G401 (cell line): ENCODE measurements at regions not wholly inside any gene's neighbourhood (a gene's known extent, or its start where the extent isn't known, plus 50 kb on each side); places are given as distances from the start of the nearest gene placed in this dataset.

Experiments
- DNase-seq: peaks from one replicate; pipeline ENCODE4 v3.0.0-alpha.2; 2015; ENCODE audit warnings: low spot score
- in situ Hi-C: cut with HindIII; loops from 2 replicates; pipeline ENCODE4 v1.10.0; 2016; ENCODE audit warnings: low sequenced_read_pairs, mixed read lengths

DNA sequence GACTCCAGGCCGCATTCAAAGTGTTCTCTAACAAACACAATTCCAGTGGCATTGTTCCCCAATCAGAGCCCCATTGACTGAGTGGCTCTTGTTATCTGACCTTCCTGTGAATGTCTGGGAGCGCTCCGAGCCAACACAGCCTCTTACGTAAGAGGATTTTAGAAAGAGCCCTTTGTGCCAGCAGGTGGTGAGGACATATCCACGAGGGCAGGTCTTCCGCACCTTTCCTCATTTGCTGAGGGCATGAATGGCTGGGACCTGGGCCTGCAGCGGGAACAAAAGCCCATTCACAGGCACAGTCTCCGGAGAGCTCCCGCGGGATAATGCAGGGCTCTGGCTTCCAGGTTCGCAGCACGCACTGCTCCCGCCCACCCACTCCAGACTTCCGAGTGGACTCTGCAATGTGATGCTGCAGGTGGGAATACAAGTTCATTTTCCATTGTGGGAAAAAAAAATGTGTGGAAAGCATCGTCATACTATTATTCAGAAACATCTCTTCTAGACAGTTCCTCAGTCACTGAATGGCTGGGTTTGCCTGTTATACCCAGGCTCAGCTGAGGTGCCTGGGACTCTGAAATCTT, 295.0 kb upstream of the IGFBP3 start:
- DNase-seq = no peak
- in situ Hi-C loops = no loop called here

DNA sequence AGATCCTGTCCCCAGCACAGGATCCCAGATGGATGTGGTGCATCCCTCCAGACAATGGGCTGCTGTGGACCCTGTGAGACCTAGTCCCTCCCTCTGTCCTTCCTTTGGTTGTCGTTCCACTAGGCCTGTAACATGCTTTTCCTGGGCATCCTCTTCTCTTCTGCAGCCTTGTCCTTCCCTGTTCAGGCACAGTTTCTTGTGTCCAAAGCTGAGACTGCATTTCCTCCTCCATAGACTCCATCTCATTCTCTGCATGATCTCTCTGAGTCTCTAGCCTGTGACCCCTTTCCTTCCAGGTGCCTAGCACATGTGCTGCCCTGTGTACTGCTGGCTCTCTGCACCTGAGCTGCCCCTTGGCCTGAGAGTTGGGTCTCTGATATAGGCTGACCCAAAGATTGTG, 293.5 kb upstream of the IGFBP3 start:
- DNase-seq = no peak
- in situ Hi-C loops = no loop called here

DNA sequence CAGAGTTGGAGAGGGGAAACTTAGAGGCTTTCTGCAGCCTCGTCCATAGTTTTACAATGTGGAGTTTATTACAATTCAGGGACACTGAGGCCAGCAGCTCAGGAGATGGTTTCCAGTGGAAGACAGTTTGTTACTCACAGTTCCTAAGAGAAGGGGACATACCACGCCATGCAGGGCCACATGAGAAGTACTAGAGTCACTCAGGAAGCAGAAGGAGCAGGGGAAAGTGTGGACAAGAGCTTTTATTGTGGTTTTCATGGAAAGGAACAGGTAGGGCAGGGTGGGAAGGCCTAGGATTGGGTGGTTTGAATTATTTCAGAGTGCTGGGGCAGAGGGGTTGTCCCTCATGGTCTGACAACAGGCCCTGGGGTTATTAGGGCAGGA, 292.1 kb upstream of the IGFBP3 start:
- in situ Hi-C loops = no loop called here
- DNase-seq = no peak

DNA sequence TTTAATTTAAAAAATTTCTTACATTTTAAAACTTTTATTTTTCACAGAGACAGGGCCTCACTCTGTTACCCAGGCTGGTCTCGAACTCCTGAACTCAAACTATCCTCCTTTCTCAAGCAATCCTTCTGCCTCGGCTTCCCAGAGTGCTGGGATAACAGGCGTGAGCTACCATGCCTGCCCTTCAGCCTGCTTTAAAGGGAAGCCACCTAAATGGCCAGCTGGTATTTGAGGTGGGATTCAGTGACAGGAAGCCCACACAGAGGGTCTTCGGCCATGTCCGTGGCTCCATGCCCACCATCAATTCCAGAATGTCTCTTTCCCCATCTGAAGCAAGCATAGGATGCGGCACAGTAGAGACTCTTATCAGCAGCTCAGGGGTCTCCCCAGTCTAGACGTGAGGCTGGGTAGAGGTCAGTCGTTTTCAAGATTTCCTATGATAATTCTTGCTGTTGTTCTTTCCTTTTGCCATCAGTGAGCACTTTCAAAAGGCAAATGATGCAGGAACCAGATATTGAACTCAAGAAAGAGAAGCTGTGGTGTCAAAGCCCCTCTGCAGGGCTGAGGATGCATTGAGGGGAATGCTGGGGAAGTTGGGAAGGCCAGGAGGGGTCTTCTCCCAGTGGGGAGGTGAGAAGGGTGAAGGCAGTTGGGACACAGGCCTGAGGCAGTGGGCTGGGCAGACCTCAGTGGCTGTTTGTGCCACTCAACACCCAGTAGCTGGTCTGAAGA, 291.5 kb upstream of the IGFBP3 start:
- in situ Hi-C loops = no loop called here
- DNase-seq = no peak

DNA sequence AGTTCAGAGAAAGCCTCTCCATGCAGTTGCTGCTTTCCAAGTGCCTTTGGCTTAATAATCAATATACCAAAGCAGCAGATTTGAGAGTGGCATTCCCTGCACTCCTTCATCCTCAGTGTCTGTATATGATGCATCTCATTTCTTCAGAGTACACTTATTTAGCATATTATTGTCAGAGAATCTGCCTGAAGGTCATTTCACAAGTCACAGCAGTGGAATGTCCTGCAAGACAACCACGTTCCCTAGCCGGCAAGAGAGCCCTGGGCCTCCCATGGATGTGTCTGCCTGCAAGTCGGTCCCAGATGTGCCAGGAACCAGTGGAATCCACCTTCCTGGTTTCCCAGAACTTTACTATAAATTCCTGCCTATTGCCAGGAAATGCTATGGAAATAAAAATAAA, 289.4 kb upstream of the IGFBP3 start:
- in situ Hi-C loops = no loop called here
- DNase-seq = no peak

DNA sequence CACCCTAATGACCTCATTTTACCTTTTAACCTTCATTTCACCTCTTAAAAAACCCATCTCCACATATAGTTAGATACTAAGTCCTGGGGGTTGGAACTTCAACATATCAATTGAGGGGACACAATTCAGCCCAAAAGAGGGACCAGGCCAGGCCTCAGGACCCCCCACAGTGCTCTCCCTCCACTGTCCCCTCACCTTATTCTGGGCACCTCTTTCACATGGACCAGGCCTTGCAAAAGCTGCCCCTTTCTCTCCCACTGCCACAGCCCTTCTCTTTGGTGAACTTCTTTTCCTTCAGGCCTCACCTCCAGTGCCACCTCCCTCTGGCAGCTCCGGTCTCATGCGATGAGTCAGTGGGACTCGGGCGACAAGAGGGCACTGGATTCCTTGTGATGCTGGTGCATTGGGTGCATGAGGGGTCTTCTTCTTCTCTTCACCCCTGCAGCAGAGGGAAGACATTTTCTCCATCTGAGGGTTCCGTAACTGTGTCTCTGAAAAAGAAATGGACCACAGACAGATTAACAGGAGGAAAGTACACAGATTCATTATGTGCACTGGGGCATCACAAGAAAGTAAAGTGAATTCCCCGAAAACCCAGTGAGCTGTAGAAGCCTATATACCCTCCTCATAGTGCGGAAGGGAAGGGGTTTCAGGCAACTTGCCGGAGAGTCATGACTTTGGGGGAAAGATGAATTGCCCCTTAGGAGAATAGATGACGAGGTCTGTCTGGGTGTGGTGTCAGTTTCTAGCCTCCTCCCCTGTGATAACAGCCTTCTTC, 288.7 kb upstream of the IGFBP3 start:
- in situ Hi-C loops = no loop called here
- no peak for DNase-seq

DNA sequence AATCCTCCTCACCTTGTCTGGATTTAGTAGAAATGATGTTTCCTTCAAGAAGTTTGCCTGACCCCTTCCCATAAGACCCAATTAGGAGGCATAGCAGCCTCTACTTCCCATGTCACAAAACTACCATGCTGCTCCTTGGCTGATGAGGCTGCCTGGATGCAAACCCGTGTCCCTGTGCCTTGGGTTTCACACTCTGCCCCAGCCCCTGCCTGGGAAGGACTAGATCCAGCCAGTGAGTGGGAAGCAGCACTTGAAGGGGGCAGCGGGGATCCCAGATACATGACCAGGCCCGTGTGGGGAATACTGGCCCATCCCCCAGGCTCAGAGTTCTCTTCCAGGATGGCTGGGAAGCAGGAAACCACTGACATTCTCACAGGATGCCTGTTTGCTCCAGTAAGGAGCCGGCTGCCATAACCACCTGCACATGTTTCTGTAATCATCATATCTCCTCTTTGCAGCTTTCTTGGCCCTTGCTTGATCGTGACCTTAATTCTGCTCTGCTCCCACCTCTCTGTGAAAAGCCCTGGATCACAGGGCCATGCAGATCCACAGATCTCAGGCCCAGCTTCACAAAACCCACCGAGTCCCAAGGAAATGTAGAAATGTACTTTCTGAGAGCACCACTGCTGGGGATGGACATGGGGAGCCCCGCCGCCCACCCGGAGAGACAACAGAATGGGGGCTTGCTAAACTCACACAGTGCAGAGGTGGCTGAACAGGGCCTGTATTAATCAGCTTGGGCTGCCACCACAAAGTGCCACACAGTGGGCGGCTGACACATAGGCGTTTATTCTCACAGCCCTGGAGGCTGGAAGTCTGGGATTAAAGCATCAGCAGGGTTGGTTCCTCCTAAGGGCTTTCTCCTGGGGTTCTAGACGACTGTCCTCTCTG, 287.8 kb upstream of the IGFBP3 start:
- no peak for DNase-seq
- in situ Hi-C loops = no loop called here

DNA sequence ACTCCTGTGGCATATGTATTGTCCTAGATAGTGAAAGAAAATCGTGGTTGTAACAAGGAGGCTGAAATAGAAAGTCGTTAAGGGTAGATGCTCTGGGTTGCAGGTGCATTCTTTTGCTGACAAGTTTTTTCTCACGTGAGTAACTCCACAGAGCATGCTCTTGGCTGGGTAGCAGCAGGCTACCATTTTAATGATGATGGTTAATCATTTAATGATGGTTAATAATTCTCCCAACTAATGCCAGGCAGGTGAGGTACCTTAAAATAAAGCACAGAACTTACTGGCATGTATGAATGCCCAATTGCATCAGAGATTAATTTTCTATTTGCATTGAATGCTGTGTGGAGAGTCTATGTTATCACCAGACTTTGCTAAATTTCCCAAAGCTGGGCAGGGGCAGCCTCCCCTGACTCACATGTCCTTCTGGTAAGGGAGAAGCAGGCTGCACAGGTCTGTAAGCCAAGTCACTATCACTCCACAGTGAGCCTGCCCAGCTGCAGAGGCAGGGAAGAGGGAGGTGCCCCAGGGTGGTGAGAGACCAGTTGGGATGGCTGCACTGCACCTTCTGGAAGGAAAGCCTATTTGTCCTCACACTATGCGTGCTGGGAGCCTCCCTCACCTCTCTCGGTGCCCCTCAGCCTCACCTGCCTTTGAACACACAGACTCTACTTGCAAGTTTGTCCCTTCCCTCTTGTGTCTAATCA, 287.0 kb upstream of the IGFBP3 start:
- no peak for DNase-seq
- in situ Hi-C loops = no loop called here

DNA sequence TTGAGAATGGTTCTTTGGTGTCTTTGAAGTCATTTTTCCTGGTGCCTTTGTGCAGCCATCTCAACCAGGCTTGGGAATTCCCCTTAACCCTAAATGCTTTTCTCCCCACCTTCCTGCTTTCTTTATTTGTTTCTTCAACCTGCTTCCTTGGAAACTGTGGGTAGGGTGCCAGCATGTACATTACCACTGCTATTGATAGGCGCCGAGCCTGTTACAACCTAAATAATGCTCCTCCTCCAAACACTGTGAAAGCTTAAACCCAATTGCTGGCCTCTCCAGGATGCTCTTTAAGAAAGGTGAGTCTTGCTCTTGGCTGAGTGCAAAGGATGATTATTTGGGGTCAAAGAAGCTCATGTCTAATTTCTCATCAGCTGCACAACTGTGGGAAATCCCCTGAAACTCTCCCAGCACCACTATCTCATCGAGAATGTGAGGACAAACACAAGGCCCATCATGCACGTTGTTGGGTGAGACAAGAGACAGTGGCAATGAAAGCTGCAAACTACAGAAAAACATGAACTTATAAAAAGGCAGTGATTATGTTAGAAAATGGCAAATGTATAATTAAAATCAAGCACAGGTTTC, 285.5 kb upstream of the IGFBP3 start:
- in situ Hi-C loops = no loop called here
- no peak for DNase-seq

DNA sequence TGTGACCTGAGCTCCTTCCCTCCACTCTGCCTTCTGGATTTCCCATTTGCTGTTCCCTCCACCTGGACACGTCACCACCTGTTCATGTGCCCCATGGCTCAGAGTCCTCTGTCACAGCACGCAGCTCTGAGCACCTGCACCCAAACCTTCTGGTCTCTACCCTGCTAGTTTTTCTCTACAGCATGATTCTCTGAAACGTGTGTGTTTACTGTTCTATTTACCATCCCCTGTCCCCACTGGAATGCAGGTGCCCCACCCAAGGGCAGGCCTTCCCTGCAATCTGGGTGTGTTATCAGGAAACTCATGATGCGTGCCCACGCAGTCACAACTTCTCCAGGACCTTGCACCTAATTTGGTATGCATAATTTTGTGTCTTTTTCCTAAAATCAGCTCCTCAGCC, 284.4 kb upstream of the IGFBP3 start:
- in situ Hi-C loops = no loop called here
- no peak for DNase-seq

DNA sequence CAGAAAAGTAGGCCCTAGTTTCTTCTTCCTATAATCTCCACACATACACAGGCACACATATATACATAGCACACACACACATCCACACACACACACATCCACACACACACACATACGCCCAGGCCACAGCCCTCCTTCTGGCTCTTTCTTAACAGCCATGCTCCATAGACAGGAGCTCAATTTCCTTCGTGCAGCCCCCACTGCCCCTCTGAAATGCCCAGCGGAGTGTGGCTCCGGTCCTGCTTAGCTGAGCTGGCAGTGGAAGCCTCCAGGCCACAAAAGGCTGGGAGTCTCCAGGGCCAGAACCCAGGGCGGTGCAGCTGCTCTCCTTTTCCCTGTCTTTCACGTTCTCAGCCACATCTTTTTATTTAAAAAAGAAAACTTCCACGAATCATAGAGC, 282.9 kb upstream of the IGFBP3 start:
- no peak for DNase-seq
- in situ Hi-C loops = no loop called here

DNA sequence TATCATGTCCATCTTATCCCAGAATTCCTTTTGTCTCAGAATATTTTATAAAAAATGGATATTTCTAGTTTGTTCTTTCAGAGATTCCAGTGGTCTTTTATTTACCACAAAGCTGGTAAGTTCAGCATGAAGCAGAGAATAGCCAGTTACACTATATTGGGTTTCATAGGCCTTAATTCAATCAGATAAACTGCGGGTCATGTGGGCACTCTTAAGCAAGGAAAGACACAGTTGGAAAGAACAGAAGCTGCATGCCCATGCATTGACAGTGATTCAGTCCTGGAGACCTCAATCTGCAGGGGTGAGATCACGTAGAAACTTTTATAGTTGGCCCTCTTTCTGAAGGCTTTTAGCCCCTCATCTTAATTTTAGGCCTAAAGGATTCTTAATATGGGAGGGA, 281.3 kb upstream of the IGFBP3 start:
- DNase-seq = no peak
- in situ Hi-C loops = no loop called here

DNA sequence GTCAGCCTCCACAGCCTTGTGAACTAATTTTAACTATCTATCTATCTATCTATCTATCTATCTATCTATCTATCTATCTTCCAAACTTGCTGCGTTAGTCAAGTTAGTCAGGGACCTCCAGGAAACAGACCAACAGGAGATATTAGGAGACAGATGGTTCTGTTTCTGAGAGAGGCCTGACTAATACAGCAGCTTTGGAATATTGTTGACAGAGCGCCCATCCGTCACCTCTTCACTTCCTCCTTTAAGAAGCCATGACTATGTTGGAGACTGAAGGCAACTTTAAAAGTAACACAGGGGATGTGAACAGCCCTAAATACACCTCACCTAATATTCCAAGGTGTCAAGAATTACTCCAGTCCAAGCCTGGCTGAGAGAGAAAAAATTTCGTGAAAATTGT, 280.9 kb upstream of the IGFBP3 start:
- no peak for DNase-seq
- in situ Hi-C loops = no loop called here

DNA sequence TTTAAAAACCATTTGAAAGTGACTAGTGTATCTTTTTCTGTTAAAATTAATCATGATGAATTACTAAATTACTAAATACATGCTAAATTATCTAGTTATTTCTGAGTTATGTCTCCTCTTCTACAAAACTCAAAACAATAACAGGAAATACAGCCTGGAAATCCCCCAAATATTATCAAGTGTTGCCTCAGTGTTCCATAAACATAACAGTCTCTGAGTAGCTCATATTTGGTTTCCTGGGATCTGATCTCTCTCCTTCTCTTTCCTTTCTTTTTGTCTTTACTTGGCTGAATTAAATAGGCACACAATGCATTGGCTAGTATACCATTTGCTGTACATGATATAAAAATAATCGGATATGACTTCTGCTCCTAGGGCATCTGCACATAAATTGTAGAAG, 277.6 kb upstream of the IGFBP3 start:
- in situ Hi-C loops = no loop called here
- DNase-seq = no peak

DNA sequence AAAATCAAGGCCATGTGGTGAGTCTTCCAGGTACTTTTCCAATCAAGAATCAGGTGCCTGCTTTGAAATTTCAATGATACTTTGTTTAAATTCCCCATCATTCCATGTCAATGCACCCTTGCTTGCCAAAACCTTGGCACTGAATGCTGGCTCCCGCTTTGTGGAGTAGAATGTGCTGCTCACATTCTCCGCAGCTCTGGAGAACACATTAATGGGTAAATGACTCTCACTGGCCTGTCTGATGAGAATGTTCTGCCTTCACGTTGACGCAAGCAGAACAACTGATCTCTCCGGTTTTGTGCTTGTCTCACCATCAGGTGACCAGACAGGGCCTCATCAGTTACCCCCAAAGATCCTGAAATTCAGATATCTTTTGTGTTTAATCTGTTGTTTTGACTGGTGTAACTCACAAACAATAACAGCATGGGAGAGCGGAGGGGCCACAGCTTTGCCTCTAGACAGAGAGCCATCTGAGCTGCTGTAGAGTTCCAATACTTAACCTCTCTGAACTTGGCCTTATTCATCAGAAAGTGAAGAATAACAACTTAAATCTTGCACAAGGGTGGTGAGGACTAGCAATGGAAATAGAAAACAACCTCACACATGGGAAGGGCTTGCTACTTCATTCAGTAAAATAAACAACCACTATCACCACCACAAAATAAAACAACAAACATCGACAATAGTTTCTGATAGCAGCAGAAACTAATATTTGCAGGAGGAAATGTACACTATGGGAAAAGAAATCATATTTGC, 276.9 kb upstream of the IGFBP3 start:
- no peak for DNase-seq
- in situ Hi-C loops = no loop called here

DNA sequence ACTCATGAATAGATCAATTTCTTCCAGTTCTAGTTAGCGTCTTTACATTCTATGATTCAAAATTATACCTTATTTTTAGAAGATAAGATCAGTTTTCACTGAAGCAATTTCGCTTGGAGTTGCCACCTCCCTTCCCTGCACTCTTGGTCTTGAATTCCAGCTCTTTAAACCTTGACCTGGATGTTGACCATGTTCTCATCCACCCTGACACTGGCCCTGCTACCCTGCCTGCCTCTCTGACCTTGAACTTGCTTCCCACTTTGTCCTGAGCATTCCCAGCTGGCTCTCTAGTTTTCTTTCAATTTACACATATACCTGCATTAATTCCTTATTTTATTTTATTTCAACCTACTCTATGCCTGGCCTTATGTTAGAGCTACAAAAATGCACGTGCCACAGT, 274.9 kb upstream of the IGFBP3 start:
- no peak for DNase-seq
- in situ Hi-C loops = no loop called here

DNA sequence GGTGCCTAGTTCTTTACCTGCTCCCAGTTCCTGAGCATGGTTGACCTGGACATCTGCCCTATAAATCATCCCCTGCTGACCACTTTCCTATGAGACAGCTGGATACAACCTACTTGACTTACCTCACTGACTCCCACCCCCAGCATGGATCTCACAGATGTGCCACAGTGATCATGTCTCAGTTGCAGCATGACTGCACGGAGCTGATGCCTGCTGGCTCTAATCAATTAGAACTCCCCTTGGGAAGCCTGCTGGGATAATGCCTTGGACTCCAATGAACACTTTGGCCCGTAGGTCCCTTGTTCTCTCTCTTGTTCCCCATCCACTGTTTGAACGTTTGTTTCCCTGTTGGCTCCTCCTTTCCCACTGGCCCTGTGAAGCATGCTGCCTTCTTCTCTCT, 271.2 kb upstream of the IGFBP3 start:
- DNase-seq = no peak
- in situ Hi-C loops = no loop called here

DNA sequence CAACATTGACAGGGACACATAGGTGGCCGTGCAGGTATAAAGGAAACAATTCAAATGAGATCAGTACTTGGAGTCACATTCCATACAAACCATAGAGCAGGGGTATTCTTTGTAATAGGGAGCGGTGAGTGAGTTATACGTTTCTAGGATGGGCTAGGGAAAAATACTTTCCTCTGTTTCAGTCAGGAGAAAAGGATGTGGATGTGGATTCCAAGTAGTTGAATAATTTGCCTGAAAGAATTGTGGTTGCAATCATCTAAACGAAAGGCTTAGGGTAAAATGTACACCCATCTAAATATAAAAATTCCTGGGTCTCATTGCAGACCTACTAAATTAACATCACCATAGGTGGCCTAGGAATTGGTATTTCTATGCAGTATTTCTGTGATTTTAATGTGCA, 270.7 kb upstream of the IGFBP3 start:
- in situ Hi-C loops = no loop called here
- DNase-seq = no peak
